GM21423 (cell line): ENCODE measurements at regions not wholly inside any gene's neighbourhood (a gene's known extent, or its start where the extent isn't known, plus 50 kb on each side); places are given as distances from the start of the nearest gene placed in this dataset.
"Not testable (repeated sequence)": the region's sequence is repeated elsewhere in the genome, so short reads cannot be mapped to it uniquely, and the experiment has no call there.

ENCODE experiments used
- ATAC-seq: cut with Tn5 transposase; IDR thresholded peaks from one replicate; pipeline ENCODE4 v1.9.1; 2021; ENCODE audit warnings: mild to moderate bottlenecking, moderate library complexity; ENCODE audit not compliant: unreplicated experiment

DNA sequence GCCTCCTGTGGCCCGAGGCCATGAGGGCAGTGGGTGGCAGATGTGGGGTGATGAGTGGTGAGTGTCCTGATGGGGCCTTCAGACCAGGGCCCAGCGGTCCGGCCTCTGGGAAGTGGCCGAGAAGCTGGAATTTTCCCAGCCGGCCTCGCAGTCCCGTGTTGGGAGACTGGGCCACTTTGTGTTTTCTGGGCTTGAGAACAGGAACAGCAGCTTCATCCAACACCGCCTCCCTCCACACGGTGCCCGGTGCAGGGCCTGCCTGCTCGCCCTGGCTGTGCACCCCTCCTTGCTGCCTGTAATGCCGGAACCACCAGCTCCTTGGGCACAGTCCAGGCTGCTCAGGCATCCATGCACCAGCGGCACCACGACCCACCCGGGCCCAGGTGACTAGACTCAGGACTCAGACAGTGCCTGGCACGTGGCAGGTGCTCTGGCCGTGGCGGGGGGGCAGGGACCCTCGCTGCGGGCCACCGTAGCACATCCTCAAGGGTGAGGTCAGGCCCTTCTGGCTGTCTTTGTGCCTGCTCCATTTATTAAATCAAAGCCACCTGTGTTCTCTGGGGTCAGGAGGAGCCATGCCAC lies 194.7 kb downstream of the BANP start:
- ATAC-seq = not testable (repeated sequence)

DNA sequence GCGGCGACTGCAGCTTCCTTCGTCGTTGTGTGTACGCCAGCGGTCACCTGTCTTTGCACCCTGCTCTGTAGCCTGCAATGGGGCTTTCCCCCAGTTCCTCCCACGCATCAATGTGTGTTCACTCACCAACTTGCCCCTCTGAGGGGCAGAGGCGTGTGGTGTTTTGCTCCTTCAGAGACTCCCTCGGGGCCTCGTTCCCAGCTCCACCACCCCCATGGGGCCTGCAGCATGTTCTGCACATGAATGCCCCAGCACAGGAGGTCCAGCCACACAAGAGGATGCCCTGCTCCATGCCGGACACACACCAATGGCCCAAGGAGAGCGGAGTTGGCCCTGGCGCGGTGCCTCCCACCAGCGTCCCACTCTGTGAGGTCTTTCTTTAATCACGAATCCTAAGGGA lies 196.8 kb downstream of the BANP start:
- not testable (repeated sequence) for ATAC-seq

DNA sequence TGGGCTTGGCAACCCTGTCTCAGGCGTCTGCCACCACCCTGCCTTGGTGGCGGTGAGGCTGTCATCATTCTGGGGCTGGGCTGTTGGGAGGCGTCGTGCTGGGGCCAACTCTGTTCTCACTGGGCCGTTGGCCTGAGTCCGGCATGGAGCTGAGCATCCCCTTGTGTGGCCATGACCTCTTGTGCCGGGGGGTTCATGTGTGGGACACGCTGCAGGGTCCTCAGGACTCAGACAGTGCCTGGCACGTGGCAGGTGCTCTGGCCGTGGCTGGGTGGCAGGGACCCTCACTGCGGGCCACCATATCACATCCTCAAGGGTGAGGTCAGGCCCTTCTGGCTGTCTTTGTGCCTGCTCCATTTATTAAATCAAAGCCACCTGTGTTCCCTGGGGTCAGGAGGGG lies 197.4 kb downstream of the BANP start:
- not testable (repeated sequence) for ATAC-seq

DNA sequence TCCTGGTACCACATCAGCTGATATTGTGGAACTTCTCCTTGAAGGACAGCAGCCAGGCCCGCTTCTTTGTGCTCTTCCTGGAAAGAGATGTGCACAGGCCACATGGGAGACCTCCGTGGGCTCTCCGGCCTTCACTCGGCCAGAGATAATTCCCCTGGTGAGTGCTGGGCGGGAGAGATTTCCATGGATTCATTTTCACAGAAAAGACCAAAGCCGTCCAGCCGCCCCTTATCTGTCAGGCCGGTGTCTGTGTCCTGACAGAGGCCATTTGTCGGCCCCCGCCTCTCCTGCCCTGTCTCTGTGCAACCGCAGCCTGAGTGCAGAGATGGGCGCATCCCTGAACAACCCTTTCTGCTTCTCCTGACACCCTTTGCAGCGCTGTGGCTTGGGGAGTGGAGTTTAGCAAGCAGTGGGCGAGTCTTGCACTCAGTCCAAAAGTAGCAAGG lies 197.9 kb downstream of the BANP start:
- ATAC-seq = not testable (repeated sequence)

DNA sequence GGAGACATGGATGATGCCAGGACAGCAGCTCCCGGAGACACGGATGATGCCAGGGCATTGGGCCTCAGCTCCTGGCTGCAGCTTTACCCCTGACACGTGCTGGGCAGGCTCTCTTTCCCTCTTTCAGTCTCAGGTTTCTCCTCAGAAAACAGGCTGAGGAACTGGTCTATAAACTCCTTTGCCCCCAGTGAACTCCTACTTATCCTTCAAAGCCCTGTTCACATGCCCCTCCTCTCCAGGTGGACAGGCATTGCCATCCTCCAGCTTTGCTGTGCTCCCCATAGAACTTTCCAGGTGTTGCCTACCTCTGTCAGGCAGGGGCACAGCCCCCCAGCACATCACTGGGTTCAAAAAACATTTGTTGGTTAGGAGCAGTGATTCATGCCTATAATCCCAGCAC lies 198.4 kb downstream of the BANP start:
- ATAC-seq = not testable (repeated sequence)

DNA sequence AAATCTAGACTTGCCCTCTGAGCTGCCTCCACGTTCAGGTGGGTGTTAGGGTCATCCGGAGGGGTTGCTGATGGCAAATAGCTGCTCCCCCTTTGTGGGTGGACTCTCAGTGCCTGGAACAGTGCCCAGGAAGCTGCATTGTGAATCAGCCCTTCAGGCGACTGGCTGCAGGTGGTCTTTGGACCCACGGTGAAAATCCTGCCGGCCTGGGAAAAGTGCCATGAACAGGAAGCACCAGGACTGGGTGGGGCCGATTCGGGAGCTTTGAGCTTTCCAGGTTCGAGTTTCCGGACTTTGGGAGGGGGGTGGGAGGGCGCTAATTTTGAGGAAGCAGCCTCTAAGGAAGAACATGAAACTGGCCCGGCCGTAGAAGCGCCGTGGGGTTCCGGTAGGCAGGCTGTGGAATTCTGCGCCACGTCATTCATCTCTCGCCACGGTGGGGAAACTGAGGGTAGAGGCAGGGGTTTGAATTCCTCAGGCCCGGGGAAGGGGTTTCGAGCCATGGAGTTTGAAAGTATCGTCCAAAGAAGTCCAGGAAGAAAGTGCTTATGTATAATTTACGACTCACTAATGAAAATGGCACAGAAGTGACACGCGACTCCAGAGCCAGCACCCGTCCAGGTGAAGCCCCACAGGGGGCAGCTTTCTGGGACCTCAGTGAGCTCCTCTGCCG lies 199.4 kb downstream of the BANP start:
- not testable (repeated sequence) for ATAC-seq

DNA sequence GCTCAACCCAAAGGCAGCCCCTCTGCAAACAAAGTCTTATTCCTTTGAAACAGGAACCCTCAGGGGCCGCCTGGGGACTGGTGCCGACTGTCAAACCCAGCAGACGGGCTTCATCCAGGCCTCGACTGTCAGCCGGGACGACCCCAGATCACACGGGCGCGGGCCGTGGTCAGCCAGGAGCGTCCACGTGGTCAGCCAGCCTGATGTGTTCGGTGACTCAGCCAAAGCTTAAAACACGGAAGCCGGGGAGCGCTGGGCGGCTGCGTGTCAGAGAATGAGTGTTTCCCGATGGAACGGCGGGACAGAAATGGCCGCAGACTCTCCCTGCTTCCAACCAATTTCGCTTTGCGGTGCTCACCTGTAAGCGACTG lies 199.9 kb downstream of the BANP start:
- ATAC-seq = not testable (repeated sequence)

DNA sequence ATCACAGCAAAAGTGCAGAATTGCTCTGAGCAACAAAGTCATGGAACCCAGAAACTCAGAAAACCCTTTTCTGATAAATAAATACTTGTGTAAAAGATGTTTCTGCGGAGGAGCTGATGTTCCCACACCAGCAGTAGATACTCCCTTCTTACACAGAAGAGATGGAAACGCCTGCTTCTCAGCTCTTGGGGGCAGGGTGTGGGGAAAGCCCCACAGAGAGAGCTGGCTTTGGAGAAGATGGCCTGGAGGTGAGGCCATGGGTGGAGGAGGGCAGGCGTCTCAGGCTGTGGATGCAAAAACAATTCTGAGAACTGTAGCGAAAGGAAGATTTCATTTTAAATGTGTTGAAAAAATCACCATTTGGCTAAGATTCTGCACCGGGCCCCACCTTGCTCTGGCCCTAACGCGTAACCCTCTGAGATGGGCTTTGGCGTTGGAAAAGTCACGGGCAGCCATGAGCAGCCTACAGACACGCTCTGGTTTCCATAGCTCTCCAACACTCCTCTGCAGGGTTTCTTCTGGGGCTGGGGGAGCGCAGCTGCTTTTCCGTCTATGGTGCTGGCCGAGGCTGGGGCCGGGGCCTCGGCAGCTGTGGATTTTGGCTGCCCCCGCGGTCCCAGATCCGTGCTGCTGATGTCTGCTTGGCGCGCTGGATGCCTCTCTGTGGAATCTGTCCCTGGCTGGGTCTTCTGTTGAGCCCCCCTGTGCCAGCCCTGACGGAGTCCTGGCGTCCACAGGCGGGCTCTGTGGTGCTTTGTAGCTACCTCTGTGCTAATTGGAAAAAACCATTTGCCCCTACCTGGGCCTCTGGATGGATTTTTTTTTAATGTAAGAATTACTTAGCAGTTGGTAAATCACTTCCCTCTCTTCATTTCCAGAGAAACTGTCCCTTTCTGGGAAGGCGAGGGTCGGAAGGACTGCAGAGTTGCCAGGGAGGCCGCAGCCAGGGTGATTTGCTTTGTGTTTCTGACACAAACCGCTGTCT lies 200.9 kb downstream of the BANP start:
- ATAC-seq = not testable (repeated sequence)

DNA sequence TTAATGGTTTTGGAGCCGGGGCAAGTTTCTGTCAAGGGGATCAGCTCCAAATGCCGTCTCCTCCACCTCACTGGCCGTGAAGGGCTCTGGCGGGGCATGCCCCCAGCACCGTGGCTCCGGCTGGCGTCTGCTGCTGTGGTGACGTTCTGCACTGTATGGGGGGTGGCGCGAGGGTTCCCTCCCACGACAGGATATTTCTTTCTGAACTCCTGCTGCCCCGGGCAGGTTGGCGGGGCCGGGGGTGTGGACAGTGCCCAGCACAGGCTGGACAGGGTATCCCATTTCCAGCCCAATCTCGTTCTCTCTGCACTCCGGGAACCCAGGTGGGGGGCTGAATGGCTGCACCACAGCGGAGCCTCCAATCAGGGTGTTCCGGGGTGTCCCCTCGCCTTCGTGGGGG lies 201.6 kb downstream of the BANP start:
- not testable (repeated sequence) for ATAC-seq

DNA sequence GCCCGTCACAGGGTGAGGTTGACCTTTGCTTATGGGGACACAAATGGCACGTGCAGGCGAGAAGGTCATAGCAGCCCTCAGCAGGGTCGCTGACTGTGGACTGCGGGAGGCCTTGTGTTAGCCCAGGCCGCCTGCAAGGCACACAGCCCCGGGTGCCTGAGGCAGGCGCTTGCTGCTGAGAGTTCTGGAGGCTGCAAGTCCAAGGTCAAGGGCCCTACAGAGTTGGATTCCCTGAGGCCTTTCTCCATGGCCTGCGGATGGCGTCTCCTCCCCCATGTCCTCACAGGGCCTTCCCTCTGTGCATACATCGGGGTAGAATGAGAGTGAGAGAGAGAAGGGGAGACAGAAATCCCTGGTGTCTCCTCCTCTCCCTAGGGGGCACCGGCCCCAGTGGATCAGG lies 202.3 kb downstream of the BANP start:
- ATAC-seq = not testable (repeated sequence)

DNA sequence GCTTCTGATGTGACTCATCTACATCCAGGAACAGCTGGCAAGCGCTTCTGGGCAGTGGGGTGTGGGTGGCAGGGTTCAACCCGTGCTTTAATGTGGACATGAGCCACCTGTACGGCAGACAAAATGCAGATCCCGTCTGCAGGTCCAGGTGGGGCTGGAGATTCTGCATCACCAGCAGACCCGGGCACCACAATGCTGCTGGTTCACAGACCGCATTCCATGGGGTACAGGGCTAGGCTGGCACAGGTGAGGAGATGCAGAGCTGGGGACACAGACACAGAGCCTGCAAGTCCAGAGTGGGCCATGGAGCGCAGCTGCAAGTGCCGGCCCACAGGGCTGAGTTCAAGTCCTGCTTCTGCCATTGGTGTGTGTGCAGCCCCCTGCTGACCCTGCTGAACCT lies 203.7 kb downstream of the BANP start:
- not testable (repeated sequence) for ATAC-seq

DNA sequence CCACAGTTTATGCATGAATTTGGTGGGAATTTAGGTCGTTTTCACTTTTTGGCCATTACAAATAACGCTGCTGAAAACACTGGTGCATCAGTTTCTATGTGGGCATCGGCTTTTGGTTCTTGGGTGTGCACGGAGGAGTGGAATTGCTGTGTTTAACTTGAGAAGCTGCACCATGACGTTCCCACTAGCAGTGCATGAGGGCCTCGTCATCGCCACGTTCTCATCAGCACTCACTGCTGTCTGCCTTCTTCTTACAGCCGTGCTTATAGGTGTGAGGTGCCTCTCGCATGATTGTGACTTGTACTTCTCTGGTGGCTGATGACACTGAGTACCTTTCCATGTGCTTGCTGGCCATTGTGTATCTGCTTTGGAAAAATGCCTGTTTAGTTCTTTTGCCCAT lies 204.4 kb downstream of the BANP start:
- ATAC-seq = not testable (repeated sequence)

DNA sequence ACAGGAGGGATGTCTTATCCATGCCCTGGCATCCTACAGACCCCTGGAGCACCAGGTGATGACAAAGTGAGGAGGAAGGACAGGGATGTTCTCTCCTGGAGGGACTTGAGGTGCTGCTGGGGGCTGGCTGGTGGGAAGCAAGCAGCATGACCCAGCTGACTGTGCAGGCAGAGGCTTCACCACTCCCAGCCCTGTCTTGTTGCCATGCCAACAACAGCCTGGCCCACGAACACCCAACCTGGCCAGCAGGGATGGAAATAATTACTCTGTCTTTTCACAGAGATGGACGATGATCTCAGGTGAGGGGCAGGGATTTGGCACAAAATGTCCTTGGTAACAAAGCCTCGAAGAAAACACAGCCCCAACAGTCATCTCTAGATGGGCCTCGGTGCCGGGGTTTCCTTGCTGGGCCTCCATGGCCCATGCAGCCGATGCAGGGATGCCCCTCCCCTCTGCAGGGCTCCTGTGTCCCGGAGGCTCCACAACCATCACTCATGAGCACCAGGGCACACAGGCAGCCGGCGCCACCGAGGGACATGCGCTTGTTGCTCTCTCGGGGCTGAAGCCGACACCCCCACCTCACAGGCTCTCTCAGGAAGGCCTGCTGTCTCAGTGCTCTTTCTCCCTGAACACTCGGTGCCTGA lies 205.5 kb downstream of the BANP start:
- ATAC-seq = not testable (repeated sequence)

DNA sequence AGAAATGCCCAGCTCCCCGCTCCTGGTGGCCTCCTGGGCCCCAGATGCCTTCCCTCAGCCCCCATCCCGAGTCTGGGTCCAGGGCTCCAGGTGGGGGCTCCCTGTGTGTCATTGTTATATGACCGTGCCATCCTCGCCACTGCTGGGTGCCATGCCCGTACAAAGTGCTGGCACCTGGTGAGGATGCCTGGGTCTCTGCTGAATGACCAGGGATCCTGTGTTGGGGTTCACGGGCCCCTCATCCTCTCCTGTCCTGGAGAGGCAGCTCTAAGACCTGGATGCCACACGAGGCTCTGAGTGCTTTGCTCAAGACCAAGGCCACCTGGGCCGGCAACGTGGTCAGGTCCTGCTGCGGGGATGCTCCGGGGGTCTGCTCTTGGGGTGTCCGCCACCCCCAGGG lies 206.5 kb downstream of the BANP start:
- not testable (repeated sequence) for ATAC-seq

DNA sequence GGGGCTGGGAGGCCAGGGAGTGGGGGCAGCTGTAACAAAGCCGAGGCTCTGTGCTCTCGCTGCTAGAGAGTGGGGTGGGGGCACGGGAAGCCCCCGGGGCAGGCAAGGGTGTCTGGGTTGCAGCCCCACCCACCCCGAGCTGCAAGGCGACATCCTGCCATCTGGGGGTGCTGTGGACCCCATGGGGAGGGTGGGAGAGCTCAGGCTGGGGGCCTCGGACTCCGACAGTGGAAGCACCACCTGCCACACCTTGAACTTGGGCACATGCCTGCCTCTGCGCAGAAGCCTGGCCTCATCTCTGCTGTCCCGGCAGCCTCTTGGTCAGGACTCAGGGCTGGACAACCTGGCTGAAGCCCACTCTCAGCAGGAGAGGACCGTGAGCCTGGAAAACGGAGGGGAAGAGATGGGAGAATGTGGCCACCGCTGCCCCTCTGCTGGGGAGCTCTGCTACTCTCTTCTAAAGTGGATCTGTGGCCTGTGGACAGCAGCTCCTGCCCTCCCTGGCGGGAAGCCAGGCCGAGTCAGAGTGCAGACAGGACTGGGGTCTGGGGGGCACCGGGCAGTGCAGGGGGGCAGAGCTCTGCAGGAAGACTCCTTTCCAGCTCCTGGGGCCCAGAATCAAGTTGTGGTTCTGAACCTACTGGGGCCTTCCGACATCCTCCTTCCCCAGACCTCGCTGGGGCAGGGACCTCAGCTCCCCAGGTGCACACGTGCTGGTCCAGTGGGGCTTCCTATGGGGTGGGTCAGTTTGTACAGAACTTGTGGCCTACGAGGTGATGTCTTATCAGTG lies 207.2 kb downstream of the BANP start:
- not testable (repeated sequence) for ATAC-seq

DNA sequence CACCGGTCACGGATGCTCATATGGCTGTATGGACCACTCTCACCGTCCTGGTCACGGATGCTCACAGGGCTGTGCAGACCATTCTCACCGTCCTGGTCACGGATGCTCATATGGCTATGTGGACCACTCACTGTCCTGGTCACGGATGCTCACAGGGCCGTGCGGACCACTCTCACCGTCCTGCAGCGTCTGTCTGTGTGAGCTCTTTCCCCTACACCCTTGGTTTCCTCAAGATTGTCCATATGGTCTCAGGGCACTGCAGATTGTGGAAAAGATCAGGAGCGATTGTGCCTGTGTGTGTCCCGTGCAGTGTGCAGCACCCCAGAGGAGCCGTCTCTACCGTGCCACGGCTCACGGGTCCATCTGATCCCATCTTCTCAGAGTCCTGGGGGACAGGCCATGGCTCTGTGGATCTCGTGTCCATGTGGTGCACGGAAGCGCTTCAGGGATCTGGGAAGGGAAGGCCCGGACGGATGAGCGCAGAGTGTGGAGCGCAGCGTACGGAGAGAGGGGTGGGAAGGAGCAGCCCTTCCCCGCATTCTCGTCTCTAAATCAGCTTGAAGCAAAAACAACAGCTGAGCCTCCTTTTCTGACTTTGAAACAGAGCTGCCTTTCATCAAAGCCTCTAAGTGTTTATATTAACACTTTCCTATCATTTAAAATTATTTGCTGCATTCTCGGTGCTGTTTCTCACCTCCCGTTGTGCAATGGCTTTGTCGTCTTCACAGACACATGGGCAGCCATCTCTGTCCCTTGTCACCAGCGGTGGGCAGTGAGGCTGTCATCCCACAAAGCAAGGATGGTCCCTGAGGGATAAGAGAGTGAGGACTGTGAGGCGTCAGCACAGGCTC lies 208.0 kb downstream of the BANP start:
- not testable (repeated sequence) for ATAC-seq

DNA sequence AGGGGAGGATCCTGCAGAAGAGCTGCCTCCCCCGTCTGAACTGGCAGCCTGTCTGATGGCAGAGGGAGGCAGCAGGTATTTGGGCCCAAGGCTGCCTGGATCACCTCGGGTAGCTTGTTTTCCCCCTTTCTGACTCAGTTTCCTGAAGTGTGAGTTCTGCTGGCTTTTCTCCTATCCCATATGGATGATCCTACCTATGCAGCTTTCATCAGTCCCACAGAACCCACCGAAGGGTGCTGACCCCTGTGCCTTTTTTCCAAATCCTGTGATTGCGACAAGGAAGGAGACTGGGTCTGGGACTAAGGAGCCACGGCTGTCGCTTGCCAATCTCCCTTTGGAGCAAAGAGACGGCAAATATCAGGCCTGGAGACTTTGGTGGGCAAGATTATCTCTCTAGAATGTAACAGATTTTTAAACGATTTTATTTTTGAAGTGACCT lies 208.7 kb downstream of the BANP start:
- ATAC-seq = not testable (repeated sequence)

DNA sequence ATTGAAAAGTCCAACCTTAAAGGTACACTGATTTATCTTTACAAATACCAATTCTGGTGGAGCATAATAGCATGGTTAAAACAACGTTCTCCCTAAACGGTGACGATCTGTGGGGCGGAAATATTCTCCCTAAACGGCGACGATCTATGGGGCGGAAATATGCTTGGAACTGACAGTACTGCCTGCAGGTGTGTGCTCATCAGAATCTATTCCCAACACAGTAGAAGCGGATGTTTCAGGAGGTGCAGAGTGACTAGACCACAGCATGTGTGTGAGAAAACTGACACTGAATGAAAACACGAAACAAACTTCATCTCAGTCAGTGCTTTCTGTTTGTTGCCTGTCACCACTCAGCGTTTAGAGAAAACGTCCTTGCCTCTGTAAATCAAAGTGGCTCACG lies 210.0 kb downstream of the BANP start:
- not testable (repeated sequence) for ATAC-seq

DNA sequence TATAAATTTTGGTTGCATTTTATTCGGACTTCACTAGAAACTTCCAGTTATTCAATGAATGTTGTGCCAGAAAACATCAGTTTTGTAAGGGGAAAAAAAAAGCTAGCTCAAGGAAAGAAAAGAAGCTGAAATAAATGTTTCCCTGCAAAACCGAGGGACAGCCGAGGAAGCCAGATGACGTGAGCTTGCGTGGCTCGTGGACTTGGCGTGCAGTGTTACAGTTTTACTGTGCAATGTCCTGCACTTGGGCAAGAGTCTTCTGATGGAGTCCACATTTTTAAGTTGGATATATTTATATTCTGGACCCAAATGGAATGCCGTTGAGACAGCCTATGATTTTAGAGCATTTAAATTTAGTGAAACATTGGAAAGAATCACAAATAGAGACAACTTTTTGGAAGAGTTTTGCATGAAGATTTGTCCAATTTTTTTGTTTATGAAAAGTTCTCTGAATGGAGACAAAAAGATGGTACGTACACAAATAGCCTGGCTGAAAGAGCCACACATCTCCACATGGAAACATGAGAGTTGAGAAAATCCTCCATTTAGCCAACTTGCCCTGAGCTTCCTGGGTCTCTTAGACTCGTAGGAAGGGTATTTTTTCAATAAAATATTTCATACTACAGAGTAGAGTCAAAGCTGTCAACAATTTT lies 210.5 kb downstream of the BANP start:
- ATAC-seq = not testable (repeated sequence)
